ENCODE measurements at regions not wholly inside any gene's neighbourhood (a gene's known extent, or its start where the extent isn't known, plus 50 kb on each side); places are given as distances from the start of the nearest gene placed in this dataset.
"Not testable (repeated sequence)": the region's sequence is repeated elsewhere in the genome, so short reads cannot be mapped to it uniquely, and the experiment has no call there.

DNA sequence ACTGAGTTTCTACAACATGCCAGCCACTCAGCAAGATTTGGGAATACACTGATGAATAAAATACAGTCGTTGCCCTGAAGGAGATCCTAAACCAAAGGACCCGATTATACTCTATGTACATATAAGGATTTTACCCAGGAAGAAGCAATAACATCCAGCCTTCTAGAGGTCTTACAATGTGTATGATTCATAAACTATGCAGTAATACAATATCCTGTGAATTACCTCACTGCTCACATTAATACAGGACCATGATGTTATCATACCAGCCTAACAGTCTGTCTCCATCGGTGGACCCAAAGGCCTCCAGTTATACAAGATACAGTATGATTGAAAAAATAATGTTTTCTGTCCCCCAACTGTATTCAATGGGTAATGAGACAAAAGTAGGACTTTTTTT is 310.5 kb upstream of the TRPM3 start:
- no peak for TF ChIP-seq POLR2A (IDR thresholded peaks at IDR 0.05; ENCODE audit: low read depth, low read length)
- no peak for DNase-seq (ENCODE audit: insufficient read length, low spot score)
- no peak for FAIRE-seq

GRCh38 chr9:71407341-71407740 is 285.9 kb upstream of the TRPM3 start:
- DNase-seq (ENCODE audit: insufficient read length, low spot score); FAIRE-seq: not testable (repeated sequence)

DNA sequence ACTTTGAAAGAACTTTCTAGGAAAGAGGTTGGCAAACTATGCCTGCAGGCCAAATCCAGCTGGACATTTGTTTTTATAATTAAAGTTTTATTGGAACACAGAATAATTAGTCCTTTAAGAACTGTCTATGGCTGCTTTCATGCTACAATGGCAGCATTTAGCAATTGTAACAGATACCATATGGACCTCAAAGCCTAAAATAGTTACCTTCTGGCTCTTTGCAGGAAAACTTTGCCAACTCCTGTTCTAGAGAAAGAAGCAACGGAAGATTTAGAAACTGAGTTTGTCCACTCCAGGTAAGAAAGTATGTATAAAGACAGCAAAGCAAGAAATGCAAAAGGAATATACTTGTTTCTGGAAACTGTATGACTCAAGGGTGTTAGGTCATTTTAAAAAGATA is 281.7 kb upstream of the TRPM3 start:
- DNase-seq (ENCODE audit: insufficient read length, low spot score): no peak
- no peak for TF ChIP-seq POLR2A (IDR thresholded peaks at IDR 0.05; ENCODE audit: low read depth, low read length)
- FAIRE-seq: no peak

DNA sequence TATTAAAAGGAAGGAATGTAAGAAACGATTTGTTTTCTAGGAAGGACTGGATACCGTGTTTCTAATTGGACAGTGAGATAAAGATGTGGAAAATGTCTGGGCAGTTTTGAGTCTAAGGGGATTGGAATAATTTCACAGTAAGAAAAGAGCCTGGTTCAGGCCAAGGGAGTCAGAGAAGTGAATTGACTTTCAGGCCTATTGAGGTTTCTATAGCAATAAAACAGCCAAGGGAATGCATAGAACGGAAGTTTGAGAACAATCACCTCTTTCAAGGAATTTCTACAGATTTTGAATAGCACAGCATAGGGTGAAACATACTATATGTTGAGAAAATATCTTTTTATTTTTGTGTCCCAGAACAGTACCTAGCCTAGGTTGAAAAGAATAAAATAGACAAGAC is 271.6 kb upstream of the TRPM3 start:
- FAIRE-seq (no peak), DNase-seq (ENCODE audit: insufficient read length, low spot score) (no peak)
- no peak for TF ChIP-seq POLR2A (IDR thresholded peaks at IDR 0.05; ENCODE audit: low read depth, low read length)

DNA sequence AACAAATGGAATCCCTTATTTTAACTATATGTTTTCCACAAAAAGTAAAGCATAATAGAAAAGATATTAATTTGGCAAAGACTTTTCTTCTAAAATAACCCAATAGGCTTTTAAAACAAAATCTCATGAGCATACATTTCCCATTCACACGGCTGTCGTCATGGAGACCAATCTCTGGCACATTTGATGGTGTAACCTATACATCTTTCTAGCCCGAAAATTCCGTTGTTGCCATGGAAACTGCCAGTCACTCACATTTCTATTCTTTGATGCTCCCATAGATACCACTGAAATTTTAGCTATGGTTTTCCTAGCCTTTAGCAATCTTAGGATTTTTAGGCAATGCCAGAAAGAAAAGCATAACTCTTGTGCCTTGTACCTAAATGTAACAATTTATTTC is 262.9 kb upstream of the TRPM3 start:
- DNase-seq (ENCODE audit: insufficient read length, low spot score) (no peak), FAIRE-seq (no peak)
- no peak for TF ChIP-seq POLR2A (IDR thresholded peaks at IDR 0.05; ENCODE audit: low read depth, low read length)

DNA sequence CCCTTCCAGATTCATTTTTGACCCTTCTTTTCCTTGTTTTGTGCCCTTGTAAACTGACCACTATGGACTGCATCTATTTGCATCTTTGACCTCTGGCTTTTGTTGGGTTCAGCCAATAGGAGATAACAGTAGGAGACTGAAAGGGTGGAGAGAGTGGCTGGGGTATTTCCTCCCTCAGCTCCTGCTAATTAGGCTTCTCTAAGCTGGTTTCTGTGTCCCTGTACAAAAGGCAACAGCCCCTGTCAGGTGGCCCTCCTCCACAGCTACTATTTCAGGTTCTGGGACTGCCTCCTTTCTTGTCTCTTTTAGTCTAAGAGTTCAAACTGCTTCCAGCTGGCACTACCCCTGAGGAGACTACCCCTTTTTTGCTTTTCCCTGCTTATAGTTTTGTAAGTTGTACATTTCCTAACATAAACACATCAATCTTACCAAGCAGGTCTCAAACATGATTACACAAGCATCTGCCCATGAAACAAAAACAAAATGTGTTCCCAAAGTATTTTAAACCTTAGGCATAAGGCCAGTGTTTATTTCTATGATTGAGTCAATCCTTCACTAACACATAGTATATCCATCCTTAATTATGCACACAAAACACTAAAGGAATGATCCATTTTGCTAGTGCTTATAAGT is 262.0 kb upstream of the TRPM3 start:
- TF ChIP-seq POLR2A (IDR thresholded peaks at IDR 0.05; ENCODE audit: low read depth, low read length): no peak
- FAIRE-seq: peak; percentile 6
- DNase-seq (ENCODE audit: insufficient read length, low spot score): no peak

DNA sequence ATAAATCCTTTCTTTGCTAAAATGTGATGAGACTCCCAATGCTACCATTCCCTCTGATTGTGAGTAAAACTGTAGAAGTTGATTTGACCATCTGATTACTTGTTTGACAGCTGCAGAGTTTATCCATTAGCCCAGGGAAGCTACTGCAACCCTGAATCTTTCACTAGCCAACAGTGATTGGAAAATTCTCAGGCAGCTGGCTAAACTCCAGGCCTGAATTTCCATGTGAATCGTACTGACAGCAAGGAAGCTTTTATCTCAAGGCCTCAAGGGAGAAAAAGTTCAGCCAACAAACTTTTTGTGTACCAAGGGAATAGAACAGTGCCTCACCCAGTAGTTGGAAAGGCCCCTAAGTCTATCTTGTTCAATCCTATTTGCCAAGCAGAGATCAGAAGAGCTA is 246.7 kb upstream of the TRPM3 start:
- no peak for DNase-seq (ENCODE audit: insufficient read length, low spot score)
- FAIRE-seq: no peak
- TF ChIP-seq POLR2A (IDR thresholded peaks at IDR 0.05; ENCODE audit: low read depth, low read length): no peak

DNA sequence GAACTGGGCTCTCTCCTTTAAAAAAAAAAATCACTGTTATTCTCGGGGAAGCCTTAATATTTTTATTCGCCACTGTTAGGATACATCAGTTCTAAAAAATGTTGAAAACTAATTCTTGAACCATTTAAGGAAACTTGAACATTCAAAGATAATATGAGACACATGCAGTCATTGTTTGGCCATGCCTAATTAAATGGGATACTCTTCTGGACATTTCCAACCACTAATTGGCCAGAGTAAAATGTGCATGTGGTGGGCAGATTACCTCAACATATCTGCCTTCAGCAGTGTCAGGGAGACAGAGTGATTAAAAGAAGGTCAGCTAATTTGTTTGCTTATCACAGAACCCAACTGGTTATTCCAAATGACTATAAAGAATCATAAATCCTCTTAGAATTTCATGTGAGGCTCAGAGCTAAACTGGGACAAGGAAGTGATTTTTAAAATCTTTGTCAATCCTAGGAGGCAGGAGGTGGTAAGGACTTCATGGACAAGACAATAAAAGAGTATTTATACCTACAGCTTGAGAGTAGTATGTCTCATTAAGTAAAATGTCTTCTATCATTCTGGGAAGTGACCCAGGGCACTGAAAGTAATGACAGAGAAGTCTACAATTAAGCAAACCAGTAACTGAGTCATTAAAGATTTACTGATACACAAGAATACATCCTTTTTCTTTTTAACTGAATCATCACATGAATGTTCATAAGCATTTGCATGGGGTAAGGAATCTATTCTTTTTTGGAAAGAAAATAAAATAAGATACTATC is 242.9 kb upstream of the TRPM3 start:
- DNase-seq (ENCODE audit: insufficient read length, low spot score) (no peak), FAIRE-seq (peak; percentile 30)
- TF ChIP-seq POLR2A (IDR thresholded peaks at IDR 0.05; ENCODE audit: low read depth, low read length): no peak

- TF ChIP-seq POLR2A (IDR thresholded peaks at IDR 0.05; ENCODE audit: low read depth, low read length): no peak
- DNase-seq (ENCODE audit: insufficient read length, low spot score) (no peak), FAIRE-seq (no peak)
Observed at GRCh38 chr9:71363286-71363961, 242.0 kb upstream of the TRPM3 start.

DNA sequence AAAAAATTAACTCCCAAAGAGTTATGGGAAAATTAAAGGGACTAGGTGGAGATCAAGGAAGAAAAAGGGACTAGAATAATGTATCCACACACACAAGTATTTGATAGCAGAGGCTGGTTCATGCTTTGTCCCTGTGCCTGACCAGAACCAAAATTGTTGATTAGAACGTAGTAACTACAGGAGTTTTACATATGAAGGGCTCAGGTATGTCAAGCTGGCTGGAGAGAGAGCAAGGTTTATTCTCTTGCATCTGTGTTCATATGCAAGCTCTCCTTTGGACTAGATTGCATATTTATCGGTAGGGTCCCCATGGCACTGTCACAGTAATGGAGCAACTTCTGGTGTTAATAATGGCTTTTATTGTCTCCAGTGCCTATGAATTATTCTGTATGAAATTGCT is 239.9 kb upstream of the TRPM3 start:
- no peak for TF ChIP-seq POLR2A (IDR thresholded peaks at IDR 0.05; ENCODE audit: low read depth, low read length)
- DNase-seq (ENCODE audit: insufficient read length, low spot score): no peak
- FAIRE-seq: no peak

DNA sequence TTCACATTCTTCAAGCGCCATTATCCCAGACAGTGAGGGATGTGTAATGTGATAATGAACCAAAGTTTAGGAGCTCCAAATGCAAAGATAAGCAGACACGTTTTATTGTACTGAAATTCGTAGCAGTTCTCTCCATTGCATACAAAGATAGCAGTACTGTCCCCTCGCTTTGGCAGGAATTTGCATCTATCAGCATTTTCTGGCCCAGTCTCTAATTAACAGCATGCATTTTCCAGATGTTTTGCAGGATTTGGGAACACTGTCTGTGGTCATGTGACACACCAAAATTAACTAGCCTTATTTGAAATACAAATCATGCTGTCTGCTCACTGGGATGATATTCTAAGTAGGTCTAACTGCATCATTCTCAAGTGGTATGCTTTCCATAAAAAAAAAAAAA is 235.9 kb upstream of the TRPM3 start:
- DNase-seq (ENCODE audit: insufficient read length, low spot score): no peak
- no peak for FAIRE-seq
- no peak for TF ChIP-seq POLR2A (IDR thresholded peaks at IDR 0.05; ENCODE audit: low read depth, low read length)

GRCh38 chr9:71355884-71356283 is 234.5 kb upstream of the TRPM3 start:
- TF ChIP-seq POLR2A (IDR thresholded peaks at IDR 0.05; ENCODE audit: low read depth, low read length): no peak
- no peak for DNase-seq (ENCODE audit: insufficient read length, low spot score)
- no peak for FAIRE-seq

- no peak for FAIRE-seq
- DNase-seq (ENCODE audit: insufficient read length, low spot score): no peak
- TF ChIP-seq POLR2A (IDR thresholded peaks at IDR 0.05; ENCODE audit: low read depth, low read length): no peak
Observed at GRCh38 chr9:71353720-71354119, 232.3 kb upstream of the TRPM3 start.

DNA sequence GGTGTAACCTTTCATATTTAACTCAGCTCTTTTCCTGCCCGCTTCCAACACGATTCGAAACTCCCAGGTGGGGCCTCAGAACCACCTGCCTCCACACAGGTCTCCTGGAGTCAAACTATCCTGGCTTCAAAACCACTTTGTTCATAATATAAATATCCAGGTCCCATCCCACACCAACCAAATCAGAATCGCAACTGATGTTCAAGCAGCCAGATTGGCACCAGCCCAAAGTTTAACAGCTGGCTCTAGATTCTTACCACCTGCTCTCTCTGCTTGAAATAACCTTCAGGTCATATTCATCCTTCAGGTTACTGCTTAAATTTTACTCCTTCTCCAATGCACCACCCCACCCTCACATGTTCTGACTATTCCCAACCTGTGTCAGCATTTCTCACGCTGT is 231.4 kb upstream of the TRPM3 start:
- DNase-seq (ENCODE audit: insufficient read length, low spot score) (no peak), FAIRE-seq (no peak)
- no peak for TF ChIP-seq POLR2A (IDR thresholded peaks at IDR 0.05; ENCODE audit: low read depth, low read length)

DNA sequence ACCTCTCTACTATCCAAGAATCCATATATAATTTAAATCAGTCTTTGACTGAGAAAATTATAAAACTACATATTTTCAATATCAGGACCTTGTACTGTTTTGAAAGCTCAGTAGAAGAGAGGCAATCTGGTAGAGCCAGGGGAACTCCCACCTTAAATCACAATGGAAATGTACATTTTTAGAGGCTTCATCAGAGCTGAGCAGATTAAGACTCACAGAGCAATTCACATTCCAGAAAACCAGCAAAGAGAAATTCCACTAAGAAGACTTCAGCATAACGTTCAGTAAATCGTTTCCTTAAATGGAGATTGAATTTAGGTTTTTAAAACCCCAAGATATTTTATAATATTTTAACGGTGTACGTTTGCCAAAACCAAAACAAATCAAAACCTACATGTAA is 227.8 kb upstream of the TRPM3 start:
- DNase-seq (ENCODE audit: insufficient read length, low spot score) (no peak), FAIRE-seq (no peak)
- no peak for TF ChIP-seq POLR2A (IDR thresholded peaks at IDR 0.05; ENCODE audit: low read depth, low read length)
